Erythroblast (primary cell): ENCODE measurements at regions not wholly inside any gene's neighbourhood (a gene's known extent, or its start where the extent isn't known, plus 50 kb on each side); places are given as distances from the start of the nearest gene placed in this dataset.

Source experiments
- GATA1 ChIP-seq: IDR thresholded peaks from 2 replicates; pipeline ENCODE4 v1.6.1; 2011; ENCODE audit warnings: low read depth, mild to moderate bottlenecking, control low read depth, low read length, moderate library complexity
- POLR2A ChIP-seq: IDR thresholded peaks from 2 replicates; pipeline ENCODE4 v1.6.1; 2011; ENCODE audit warnings: mild to moderate bottlenecking, low read length

DNA sequence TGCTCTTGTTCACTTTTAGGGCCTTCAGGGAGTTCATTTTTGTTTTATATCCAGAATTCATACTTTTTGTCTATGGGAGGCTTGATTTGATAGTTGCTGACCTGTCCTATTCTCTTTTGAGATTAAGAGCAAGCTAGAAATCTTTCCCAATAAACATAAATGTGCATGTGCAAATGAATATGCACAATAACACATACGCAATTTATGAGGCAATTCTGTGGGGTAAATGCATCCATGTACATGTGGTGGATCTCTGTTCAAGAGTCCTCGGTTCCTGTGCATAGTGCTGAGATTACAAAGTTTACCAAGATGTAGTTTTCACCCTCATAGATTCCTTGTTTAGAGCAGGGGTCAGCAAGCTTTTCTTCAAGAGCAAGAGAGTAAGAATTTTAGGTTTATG, 640.7 kb downstream of the EDEM1 start:
- no peak for TF ChIP-seq POLR2A
- TF ChIP-seq GATA1, result no peak
